NK-92 (cell line): ENCODE measurements at regions not wholly inside any gene's neighbourhood (a gene's known extent, or its start where the extent isn't known, plus 50 kb on each side); places are given as distances from the start of the nearest gene placed in this dataset.
"Not testable (repeated sequence)": the region's sequence is repeated elsewhere in the genome, so short reads cannot be mapped to it uniquely, and the experiment has no call there.

Experiments used
- DNase-seq: peaks from one replicate; lab custom pipeline; 2025; ENCODE audit not compliant: unreplicated experiment; lab: John Stamatoyannopoulos, UW

GRCh38 chr5:87756951-87757350, 344.2 kb upstream of the CCNH start:
- no peak for DNase-seq

- no peak for DNase-seq
Measured at GRCh38 chr5:87755360-87755759, 342.6 kb upstream of the CCNH start.

- DNase-seq: no peak
Measured at GRCh38 chr5:87754009-87754757, 341.5 kb upstream of the CCNH start.

DNA sequence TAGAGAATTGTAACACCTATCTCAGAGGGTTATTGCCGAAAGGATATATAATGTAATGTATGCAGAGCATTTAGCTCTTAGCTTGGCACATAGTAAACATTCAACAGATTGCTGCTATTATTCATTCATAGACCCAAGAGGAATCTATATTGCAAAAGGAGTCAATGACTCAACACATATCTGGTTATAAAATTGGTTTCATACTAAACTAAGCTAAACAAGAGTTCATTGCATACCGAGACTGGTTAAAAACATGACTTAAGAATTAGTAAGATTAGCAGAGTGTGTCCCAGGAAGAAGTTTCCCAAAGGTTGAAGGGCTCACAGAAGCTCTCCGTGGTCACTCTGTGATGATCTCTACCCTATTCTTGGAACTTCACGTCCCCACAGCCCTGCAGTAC, 339.6 kb upstream of the CCNH start:
- no peak for DNase-seq

DNA sequence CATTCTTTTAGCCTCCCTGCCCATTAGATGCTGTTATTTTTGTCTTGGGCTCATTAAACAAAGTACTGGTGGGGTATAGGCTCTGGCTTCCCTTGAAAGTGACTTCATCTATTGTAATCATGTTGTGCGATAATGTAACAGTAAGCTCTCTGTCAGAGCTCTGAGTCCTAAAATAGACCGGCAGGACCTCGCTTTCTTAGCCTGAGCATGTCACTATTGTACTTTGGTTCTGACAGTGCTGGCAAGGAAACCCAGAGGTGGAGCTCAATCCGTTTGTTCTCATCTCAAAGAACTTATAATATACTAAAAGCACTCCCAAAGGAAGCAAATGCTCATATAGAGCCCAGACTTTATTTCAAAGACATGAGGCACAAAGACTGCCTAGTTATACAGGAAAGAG, 339.1 kb upstream of the CCNH start:
- no peak for DNase-seq

GRCh38 chr5:87746891-87747377, 334.2 kb upstream of the CCNH start:
- no peak for DNase-seq

GRCh38 chr5:87746341-87746740, 333.6 kb upstream of the CCNH start:
- no peak for DNase-seq

GRCh38 chr5:87741881-87742280, 329.2 kb upstream of the CCNH start:
- no peak for DNase-seq

DNA sequence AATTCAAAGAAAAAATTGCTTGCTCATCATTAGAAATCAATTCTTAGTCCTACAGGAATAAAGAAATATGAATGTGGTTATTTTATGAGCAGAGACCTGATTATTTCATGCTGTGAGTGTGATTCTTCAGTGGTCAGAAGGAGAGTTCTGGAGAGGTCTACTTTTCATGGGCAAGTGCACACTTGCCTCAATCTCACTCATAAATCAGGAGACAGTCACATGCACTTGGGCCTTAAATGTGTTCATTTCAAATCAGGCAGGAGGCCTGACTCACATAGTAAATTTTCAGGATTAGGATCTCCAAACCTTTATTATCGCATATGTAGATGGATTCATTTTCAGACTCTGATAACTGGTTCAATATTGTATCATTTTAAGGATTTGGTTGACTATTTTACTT, 323.2 kb upstream of the CCNH start:
- no peak for DNase-seq

DNA sequence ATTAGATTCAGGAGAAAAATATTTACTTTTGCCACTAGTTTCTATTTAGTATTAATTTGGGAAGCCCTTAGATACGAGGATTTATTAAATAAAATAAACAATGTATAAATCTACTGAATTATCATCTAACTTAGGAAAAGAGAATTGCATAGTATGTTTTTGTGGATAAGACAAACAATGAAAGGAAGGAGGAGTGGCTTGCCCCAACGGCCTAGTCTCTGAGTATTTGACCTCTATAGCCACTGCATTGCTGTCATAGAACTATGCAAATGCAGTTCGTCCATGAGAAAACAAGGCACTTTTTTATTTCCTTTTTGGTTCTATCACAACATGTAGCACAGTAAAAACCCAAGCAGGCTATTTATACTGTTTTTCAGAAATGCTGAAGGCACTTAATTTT, 321.2 kb upstream of the CCNH start:
- DNase-seq: no peak

GRCh38 chr5:87732875-87733768, 320.4 kb upstream of the CCNH start:
- no peak for DNase-seq

GRCh38 chr5:87729781-87730180, 317.1 kb upstream of the CCNH start:
- no peak for DNase-seq

- DNase-seq: no peak
Measured at GRCh38 chr5:87722286-87722685, 309.6 kb upstream of the CCNH start.

DNA sequence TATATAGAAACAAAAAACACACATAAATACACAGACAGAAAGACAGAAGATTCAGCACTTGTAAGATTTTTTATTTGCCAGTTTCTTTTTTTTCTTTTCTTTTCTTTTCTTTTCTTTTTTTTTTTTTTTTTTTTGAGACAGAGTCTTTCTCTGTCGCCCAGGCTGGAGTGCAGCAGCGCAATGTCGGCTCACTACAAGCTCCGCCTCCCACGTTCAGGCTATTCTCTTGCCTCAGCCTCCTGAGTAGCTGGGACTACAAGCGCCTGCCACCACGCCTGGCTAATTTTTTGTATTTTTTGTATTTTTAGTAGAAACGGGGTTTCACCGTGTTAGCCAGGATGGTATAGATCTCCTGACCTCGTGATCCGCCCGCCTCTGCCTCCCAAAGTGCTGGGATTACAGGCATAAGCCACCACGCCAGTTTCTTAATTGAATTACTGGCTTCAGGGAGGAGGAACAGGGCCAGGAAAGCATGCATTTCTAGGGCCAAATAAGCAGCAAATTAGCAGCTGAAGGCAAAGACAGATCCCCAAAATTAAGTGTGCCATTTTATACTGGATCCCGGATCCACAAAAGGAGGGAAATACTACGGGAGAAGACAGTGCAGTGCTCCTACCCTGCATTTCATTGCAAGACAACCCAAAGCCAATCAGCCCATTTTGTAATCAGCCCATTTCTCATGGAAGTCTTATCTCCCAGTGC, 305.6 kb upstream of the CCNH start:
- DNase-seq: not testable (repeated sequence)

DNA sequence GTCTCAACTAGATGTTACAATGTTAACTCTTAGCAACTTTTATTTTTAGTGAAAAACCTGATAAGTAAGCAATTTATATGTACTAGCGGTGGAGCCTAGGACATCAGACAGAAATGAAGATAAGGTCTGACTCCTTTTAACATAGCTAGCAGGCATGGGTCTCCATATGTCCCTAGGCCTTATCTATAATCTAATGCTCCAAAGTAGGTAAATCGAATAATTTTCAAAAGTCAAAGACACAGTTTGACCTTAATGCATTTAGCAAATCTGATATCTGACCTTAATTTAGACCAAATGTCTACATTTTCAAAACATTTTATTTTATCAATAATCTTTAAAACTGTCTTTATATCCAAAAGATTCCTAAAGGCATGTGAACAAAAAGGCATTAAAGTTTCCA, 305.0 kb upstream of the CCNH start:
- DNase-seq: no peak

- no peak for DNase-seq
Measured at GRCh38 chr5:87705876-87706275, 293.1 kb upstream of the CCNH start.

DNA sequence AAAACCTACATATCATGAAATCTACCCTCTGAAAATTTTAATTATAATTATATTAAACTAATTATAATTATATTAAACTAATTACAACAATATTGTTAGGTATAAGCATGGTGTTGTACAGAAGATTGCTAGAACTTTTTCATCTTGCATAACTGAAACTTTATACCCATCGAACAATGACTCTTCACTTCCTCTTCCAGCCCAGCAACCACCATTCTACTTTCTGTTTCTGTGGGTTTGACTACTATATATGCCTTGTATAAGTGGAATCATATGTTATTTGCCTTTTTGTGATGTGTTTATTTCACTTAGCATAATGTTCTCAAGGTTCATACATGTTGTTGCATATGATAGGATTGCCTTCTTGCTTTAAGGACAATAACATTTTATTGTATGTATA, 274.2 kb upstream of the CCNH start:
- DNase-seq: no peak

- DNase-seq: no peak
Measured at GRCh38 chr5:87686018-87686417, 273.3 kb upstream of the CCNH start.

DNA sequence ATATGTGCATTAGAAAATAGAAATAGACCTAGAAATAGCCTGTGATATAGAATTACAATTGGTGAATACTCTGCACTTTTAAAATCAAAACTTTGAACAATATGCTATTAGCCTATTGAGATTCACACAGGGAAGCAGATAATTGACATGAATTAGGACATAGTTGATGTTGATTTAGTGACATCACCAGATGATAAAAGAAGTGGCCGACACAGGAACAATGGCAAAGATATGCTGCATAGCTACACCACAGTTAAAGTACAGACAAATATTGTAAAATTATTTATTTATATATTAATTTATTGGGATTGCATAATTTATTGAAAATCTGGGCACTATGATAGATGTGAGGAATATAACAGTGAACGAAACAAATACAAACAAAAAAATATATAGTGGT, 261.5 kb upstream of the CCNH start:
- no peak for DNase-seq

- DNase-seq: no peak
Measured at GRCh38 chr5:87671146-87671545, 258.4 kb upstream of the CCNH start.

GRCh38 chr5:87665166-87665565, 252.4 kb upstream of the CCNH start:
- DNase-seq: no peak
